ENCODE measurements at regions not wholly inside any gene's neighbourhood (a gene's known extent, or its start where the extent isn't known, plus 50 kb on each side); places are given as distances from the start of the nearest gene placed in this dataset.

GRCh38 chr4:20590849-20591248, 109.4 kb upstream of the PACRGL start:
- DNase-seq (ENCODE audit: low read depth, low spot score), result no peak

DNA sequence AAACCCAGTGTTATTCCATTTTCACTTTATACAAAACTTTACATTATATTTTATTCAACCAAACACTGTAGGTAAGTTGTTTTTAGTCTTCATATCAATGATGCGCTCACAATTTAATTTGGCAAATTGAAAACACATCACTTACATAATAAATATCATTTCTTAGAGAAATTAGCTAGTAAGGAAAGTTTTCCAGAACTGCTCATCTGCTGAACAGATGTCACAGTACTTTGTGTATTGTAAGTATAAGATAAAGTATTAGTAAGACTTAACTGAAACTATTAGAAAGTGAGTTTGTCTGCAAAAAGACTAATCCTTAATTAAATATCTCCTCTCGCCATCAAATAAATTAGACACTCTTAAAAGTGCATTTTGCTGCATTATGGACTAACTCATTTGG, 108.7 kb upstream of the PACRGL start:
- no peak for DNase-seq (ENCODE audit: low read depth, low spot score)

- DNase-seq (ENCODE audit: low read depth, low spot score), result no peak
These were observed 108.2 kb upstream of the PACRGL start for GRCh38 chr4:20592013-20592412.

- DNase-seq (ENCODE audit: low read depth, low spot score), result no peak
These were observed 107.6 kb upstream of the PACRGL start for GRCh38 chr4:20592663-20593062.

- no peak for DNase-seq (ENCODE audit: low read depth, low spot score)
These were observed 101.6 kb upstream of the PACRGL start for GRCh38 chr4:20598626-20599025.

GRCh38 chr4:20603671-20604313, 96.5 kb upstream of the PACRGL start:
- no peak for DNase-seq (ENCODE audit: low read depth, low spot score)

DNA sequence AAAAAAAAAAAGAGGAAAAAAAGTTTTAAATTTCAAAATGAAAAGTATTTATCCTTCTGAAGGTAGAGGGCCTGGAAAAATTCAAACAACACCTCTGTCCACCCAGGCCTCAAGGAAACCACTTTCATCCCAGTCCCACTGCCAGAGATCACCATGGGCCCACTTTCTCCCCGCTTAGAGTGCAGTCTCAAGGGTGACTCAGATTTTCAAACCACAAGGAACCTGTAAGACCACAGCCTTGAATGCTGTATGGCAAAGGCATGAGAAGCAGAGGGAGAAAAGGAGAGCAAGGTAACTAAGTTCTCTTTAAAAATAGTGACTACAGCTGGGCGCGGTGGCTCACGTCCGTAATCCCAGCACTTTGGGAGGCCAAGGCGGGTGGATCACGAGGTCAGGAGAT, 87.9 kb upstream of the PACRGL start:
- no peak for DNase-seq (ENCODE audit: low read depth, low spot score)

GRCh38 chr4:20614816-20615215, 85.4 kb upstream of the PACRGL start:
- DNase-seq (ENCODE audit: low read depth, low spot score), result no peak

- DNase-seq (ENCODE audit: low read depth, low spot score), result no peak
These were observed 84.6 kb upstream of the PACRGL start for GRCh38 chr4:20615486-20616260.

- DNase-seq (ENCODE audit: low read depth, low spot score), result no peak
These were observed 83.9 kb upstream of the PACRGL start for GRCh38 chr4:20616313-20616712.

- no peak for DNase-seq (ENCODE audit: low read depth, low spot score)
These were observed 83.4 kb upstream of the PACRGL start for GRCh38 chr4:20616848-20617247.

DNA sequence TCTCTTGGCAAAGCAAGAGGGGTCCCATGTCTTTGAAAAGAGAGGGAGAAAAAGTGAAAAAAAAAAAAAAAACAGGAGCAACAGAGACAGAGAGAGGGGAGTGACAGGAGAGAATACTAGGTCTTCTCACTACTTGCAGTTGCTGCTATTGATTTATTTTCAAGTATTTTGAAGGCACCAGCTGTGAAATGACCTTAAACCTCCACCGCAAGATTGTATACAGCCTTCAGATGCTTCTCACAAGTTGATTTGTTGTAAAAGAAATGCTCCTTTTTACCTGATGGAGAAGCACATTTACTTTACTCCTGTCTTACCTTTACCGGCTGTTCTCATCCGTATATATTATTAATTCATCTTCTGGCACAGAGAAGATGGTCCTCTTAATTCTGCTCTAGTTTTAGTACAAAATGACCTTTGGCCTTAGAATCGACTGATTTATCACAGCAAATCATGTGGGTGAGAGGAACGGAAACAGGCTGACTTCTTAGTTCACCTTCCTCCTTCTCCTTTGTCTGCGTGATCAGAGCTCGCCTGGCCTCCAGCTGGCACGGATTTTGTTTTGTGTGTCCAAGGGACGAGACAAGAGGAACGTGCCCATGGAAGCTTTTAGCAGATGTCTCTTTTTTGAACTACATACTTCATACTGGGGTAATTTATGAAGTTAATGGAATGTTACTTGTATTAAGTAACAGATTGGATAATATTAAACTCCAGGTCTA, 82.4 kb upstream of the PACRGL start:
- DNase-seq (ENCODE audit: low read depth, low spot score), result no peak

- no peak for DNase-seq (ENCODE audit: low read depth, low spot score)
These were observed 81.5 kb upstream of the PACRGL start for GRCh38 chr4:20618731-20619130.

GRCh38 chr4:20621476-20621875, 78.8 kb upstream of the PACRGL start:
- no peak for DNase-seq (ENCODE audit: low read depth, low spot score)

GRCh38 chr4:20622701-20623100, 77.6 kb upstream of the PACRGL start:
- no peak for DNase-seq (ENCODE audit: low read depth, low spot score)

GRCh38 chr4:20623939-20624338, 76.3 kb upstream of the PACRGL start:
- no peak for DNase-seq (ENCODE audit: low read depth, low spot score)

DNA sequence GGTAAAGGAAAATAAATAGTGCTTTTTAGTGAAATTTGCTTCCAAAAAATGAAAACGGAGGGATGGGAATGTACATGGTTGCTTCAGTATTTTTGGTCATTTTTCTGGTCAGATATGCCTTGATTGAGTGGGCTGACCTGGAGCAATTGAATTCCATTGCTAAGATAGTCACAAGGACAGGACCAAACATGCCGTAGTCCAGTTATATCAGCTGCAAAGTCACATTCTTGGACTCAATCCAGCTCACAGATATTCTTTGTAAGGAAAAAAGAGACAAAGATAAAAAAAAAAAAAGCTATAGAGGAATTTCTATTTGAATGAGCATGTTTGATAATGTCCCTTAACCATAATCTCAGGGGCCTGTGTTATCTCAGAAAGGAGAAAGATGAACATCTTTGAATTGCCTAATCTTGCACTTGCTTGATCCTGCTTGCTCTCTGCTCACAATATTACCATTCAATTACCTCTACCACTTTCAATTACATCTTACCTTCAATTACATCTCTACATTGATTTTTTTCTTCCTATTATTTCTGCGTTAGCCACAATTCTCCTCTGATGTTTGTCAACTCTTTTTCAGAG, 75.4 kb upstream of the PACRGL start:
- no peak for DNase-seq (ENCODE audit: low read depth, low spot score)

DNA sequence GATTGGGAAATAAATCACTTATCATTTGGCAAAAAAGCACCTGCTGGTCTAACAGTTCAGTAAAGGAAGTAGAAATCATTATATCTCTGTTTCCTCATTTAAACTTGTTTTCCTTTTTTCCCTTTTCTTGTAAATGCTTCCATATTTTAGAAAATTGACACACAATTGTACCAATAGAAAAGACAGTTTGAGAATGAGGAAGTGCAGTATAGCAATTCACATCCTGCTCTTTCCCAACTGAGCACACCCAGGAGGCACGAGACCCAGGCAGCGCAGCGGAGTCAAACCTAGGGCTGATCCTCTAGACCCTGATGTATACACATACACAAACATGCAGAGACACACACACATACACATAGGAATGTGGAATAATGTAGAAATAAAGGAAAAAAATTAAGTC, 74.8 kb upstream of the PACRGL start:
- no peak for DNase-seq (ENCODE audit: low read depth, low spot score)

- no peak for DNase-seq (ENCODE audit: low read depth, low spot score)
These were observed 73.8 kb upstream of the PACRGL start for GRCh38 chr4:20626326-20627005.

DNA sequence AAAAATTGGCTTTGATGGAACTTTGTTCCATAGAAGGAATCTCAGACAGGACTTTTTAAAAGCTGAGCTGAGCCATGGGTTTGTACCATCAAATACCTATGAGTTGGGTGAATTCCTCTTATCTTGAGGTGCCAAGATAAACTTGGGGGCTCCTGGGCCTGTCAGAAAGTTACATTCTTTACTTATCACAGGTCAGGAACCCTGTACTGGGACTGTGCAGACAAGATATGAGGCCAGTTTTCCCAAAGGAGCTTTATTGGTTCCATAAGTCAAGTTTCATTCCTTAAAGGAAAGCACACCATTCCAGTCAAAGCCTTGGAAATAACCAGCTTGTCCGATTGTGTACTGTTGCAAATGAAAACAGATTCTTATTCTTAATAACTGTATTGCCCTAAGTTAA, 72.4 kb upstream of the PACRGL start:
- DNase-seq (ENCODE audit: low read depth, low spot score), result no peak

DNA sequence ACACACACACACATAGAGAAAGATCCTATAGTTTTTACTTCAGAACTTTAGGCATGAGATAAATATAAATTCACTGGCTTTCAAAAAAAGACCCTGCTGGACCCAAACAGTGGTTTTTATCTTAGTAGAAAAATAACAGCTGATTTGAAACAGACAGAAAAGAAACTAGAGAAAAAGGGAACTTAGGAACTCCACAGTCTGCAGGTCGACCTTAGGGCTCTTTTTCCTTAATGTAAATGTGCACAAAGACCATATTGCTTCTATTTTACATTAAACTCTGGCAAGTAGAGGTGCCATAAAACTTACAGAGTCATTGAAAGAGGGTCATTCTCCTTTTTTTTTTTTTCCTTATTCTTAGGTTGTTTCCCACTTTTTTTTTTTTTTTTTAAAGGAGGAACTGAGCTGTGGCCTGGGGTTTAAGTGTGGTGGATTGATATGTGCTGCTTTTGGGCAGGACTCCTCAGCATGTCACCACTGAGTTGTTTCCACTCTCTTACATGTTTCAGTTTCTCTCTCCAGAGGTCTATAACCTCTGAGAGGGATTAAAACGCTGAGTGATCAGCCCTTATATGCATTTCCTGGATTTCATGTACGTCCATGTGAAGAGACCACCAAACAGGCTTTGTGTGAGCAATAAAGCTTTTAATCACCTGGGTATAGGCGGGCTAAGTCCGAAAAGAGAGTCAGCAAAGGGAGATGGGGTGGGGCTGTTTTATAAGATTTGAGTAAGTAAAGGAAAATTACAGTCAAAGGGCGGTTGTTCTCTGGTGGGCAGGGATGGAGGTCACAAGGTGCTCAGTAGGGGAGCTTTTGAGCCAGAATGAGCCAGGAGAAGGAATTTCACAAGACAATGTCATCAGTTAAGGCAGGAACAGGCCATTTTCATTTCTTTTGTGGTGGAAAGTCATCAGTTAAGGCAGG, 70.8 kb upstream of the PACRGL start:
- no peak for DNase-seq (ENCODE audit: low read depth, low spot score)

All from smooth muscle cell of the brain vasculature (primary cell).